Neutrophil (primary cell): ENCODE measurements at regions not wholly inside any gene's neighbourhood (a gene's known extent, or its start where the extent isn't known, plus 50 kb on each side); places are given as distances from the start of the nearest gene placed in this dataset.

Source experiments
- H3K27ac ChIP-seq: fragments of 200-600 bp; sonication (generic); 2 replicates; pipeline ENCODE4 v1.5.1; 2016; ENCODE audit warnings: mild to moderate bottlenecking, moderate library complexity
- H3K27me3 ChIP-seq: fragments of 200-600 bp; sonication (generic); 2 replicates; pipeline ENCODE4 v1.6.0; 2016; ENCODE audit warnings: mild to moderate bottlenecking
- H3K36me3 ChIP-seq: fragments of 200-600 bp; sonication (generic); 2 replicates; pipeline ENCODE4 v1.5.1; 2017
- H3K4me1 ChIP-seq, 2 experiments: fragments of 200-600 bp in 1 of 2; sonication (generic) in 1 of 2; 1 replicate in 1 of 2; 2 replicates in 1 of 2; pipeline versions ENCODE4 v1.5.1 to v1.6.1; 2013 to 2016; ENCODE audit warnings: low read depth in 1 of 2, low read length in 1 of 2, mild to moderate bottlenecking in 1 of 2, moderate library complexity in 1 of 2; ENCODE audit not compliant: control insufficient read depth in 1 of 2, insufficient read depth in 1 of 2
- H3K4me3 ChIP-seq, 2 experiments: fragments of 200-600 bp in 1 of 2; sonication (generic) in 1 of 2; 1 replicate in 1 of 2; 2 replicates in 1 of 2; pipeline ENCODE4 v1.5.1; 2013 to 2016; ENCODE audit warnings: low read depth in 1 of 2, low read length in 1 of 2, mild to moderate bottlenecking in 1 of 2, moderate library complexity in 1 of 2
- H3K9me3 ChIP-seq: fragments of 200-600 bp; sonication (generic); 2 replicates; pipeline ENCODE4 v1.5.1; 2016
- TF ChIP-seq, protein P1 (sequence below): fragments of 200-600 bp; sonication (generic); IDR thresholded peaks from 2 replicates; pipeline ENCODE4 v1.5.1; 2016; ENCODE audit warnings: antibody characterized with exemption

DNA sequence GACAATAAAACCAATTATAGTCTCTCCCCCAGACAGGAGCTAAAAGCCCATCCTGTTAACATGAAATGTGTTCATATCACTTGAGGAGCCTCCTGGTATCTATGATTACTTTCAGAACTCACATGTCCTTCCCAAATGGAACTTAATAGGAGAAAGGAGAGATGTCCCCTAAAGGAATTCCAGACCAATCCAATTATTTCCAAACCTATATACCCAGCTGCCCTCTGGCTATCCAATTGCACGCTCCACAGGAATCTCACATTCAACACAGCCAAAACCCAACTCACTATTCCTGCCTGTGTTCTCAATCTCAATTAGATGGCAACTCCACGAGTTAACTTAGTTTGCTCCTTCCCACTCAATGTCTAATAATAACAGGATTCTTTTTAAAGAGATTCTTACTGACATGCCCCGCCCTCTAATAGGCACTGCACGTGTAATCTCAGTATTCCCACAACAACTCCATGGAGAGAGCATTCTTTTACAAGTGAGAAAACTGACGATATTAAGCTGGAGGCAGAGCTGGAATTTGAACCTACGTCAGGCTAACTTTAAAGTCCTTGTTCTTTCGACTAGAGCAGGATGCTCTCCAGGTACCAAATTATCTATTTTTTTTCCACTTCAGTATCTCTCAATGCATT, 59.1 kb upstream of the SEC16B start:
- Histone ChIP-seq H3K9me3 (no peaks in the 10 kb centered on the region), H3K4me3 (no peak overlapping the region), H3K36me3 (no peaks in the 10 kb centered on the region), H3K27ac (no peak overlapping the region), H3K27me3 (no peaks in the 10 kb centered on the region), H3K4me1 (no peaks in the 10 kb centered on the region)
- TF ChIP-seq, protein P1, sequence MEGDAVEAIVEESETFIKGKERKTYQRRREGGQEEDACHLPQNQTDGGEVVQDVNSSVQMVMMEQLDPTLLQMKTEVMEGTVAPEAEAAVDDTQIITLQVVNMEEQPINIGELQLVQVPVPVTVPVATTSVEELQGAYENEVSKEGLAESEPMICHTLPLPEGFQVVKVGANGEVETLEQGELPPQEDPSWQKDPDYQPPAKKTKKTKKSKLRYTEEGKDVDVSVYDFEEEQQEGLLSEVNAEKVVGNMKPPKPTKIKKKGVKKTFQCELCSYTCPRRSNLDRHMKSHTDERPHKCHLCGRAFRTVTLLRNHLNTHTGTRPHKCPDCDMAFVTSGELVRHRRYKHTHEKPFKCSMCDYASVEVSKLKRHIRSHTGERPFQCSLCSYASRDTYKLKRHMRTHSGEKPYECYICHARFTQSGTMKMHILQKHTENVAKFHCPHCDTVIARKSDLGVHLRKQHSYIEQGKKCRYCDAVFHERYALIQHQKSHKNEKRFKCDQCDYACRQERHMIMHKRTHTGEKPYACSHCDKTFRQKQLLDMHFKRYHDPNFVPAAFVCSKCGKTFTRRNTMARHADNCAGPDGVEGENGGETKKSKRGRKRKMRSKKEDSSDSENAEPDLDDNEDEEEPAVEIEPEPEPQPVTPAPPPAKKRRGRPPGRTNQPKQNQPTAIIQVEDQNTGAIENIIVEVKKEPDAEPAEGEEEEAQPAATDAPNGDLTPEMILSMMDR = no peak

DNA sequence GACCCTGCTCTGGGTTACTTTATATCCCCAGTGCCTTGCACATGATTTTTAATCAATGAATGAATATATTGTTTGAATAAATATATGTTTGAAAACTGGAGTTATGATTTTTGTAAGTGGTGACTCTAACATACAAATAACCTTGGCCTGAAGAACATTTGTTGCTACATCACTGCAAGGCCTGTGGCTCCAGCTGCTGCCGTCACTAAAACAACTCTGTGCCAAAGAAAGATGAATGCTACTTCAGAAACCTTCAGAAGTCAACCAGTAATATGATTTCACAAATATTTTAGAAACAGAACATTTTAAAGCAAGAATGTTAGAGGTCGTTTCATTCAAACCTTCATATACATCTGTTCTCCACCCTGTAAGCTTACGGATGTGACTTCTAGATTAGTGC, 60.6 kb upstream of the SEC16B start:
- TF ChIP-seq, protein P1 = no peak

DNA sequence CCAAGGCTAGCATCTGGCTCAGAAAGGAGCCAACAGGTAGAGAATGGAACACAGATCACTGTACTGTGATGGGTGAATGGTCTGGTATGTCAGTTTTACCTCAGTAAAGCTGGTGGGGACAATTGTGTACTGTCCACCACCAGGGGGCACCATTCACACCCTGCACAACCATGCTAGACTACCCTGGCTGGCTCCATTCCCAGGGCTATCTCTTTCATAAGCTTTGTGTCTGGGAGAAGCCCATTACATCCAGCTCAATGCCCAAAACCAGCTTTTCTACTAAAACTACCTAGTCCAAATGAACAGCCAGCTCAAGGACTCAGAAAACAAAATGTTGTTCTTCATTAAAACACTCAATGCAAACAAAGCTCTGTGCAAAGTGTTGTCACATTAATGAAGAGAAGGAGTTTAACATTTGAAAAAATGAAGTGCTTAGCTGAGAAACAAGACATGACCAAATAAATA, 62.0 kb upstream of the RASAL2 start:
- no peaks in the 10 kb centered on the region for H3K4me1 ChIP-seq
- no peaks in the 10 kb centered on the region for H3K36me3 ChIP-seq
- no peak overlapping the region for H3K4me3 ChIP-seq
- H3K27me3 ChIP-seq = no peaks in the 10 kb centered on the region
- H3K27ac ChIP-seq = no peak overlapping the region
- H3K9me3 ChIP-seq = no peaks in the 10 kb centered on the region
- TF ChIP-seq, protein P1 = peak; percentile 18

More for the DNA sequence above, 60.6 kb upstream of the SEC16B start:
- H3K4me1 ChIP-seq = no peaks in the 10 kb centered on the region
- no peaks in the 10 kb centered on the region for H3K9me3 ChIP-seq
- no peak overlapping the region for H3K4me3 ChIP-seq
- no peaks in the 10 kb centered on the region for H3K36me3 ChIP-seq
- H3K27me3 ChIP-seq = no peaks in the 10 kb centered on the region
- no peak overlapping the region for H3K27ac ChIP-seq

DNA sequence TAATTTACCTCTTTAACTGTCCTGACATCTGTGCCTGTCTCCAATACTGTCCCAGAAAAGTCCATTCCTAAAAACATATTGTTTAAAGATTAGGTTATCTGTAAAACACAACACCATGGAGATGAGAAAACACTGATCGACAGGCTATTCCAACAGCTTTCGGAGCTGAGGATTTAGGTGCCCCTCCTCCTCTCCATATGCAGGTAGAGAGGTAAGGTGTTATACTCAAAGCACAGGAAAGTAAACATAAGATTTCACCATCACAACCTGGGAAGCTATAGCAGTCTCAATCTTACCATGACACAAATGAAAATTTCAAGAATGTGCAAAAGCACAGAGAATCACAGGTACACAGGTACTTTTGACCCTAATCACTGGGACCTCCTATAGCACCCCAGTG, 60.9 kb upstream of the RASAL2 start:
- Histone ChIP-seq H3K36me3 (no peaks in the 10 kb centered on the region), H3K4me3 (no peak overlapping the region), H3K4me1 (peaks cover 1 to 7% of the 10 kb centered on the region in 2 experiments), H3K9me3 (no peaks in the 10 kb centered on the region), H3K27me3 (no peaks in the 10 kb centered on the region), H3K27ac (no peak overlapping the region)
- TF ChIP-seq, protein P1 = no peak

DNA sequence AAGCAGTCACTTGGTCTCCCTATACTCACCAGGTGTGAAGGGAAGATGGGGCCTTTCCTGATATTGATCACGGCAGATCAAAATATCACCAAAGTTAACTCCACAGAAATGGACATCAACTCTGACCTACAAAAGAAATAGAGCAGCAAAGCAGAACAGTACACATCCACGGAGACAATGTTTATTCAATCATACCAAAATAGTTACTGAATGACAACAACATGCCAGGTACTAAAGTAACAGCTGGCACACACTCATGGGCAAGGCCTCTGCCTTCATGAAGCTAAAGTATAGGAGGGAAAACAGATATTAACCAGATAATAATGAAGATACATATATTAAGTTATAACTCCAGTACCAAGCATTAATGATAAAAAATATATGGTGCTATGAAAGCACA, 59.2 kb upstream of the RASAL2 start:
- Histone ChIP-seq H3K9me3 (no peaks in the 10 kb centered on the region), H3K27me3 (no peaks in the 10 kb centered on the region), H3K27ac (no peak overlapping the region), H3K36me3 (no peaks in the 10 kb centered on the region), H3K4me3 (no peak overlapping the region), H3K4me1 (peaks cover 7 to 12% of the 10 kb centered on the region in 2 experiments)
- TF ChIP-seq, protein P1 = no peak
